GM12872 (cell line): ENCODE measurements at regions not wholly inside any gene's neighbourhood (a gene's known extent, or its start where the extent isn't known, plus 50 kb on each side); places are given as distances from the start of the nearest gene placed in this dataset.

Experiments
- CTCF ChIP-seq: IDR thresholded peaks from 3 replicates; pipeline ENCODE4 v1.5.1; 2011; ENCODE audit warnings: low read depth, mild to moderate bottlenecking, low read length, moderate library complexity; ENCODE audit not compliant: insufficient read depth

DNA sequence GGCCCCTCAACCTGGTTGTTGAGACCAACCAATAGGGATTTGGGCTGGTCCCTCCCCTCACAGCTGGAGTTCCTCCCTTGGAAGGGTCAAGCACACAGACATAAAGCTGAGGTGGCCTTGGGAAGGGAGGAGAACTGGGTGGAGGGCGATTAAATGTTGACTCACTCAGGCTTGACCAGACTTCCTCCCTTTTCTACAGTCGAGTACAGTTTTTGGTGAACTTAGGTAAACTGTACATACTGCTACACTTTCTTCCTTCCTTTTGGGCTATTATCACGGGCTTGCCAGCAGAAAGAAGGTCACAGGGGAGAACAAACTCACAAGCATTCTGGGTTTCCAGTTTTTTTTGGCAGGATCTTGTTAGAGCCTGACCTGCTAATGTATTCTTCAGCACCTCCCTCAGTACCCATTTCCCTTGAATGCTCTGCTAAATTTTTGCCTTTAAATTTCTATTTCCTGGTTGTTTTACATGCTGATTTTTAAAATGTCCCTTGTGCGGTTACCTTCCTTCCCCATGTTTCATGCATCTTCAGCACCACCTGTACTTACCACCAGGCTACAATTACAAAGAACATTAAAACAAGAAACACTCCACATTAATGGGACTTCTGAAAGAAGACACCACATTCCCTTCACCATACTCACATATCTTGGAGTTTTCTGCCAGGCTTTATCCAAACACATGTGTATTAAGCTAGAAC, 135.2 kb upstream of the RASGEF1B start:
- TF ChIP-seq CTCF = no peak

DNA sequence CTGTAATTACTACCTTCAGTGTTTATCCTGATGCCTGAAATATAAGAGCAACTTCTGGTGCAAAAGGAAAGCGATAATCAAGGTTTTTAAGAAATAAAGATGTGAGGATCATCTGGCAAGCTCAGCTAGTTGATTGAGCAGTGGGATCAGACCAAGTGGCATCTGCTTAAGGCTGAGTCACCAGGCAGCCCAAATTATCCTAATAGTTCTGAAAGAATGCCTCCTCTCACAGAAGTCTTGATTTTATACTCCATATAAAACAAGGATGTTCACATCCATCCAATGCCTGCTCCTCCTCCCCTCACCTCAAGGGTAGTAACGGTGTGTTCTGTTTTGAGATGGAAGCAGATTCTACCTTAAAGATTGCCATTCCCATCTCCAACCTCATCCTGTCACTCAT, 134.5 kb upstream of the RASGEF1B start:
- no peak for TF ChIP-seq CTCF

DNA sequence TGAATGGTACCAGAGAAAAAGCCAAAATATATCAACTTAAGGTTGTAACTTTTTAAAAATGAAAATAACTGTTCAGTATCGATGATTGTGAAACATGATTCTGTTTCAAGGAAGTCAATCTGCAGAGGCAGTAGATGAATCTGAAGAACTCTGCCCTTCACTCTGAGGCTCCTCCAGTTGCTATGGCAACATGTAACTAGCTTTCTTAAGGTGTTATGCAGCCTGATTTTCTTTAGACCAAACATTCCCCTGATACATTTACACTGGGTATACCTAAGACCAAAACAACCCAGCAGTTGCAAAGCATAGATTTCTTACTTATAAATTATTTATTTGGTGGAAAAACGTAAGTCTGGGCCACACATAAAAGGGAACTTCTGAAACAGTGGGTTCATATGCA, 133.6 kb upstream of the RASGEF1B start:
- no peak for TF ChIP-seq CTCF

DNA sequence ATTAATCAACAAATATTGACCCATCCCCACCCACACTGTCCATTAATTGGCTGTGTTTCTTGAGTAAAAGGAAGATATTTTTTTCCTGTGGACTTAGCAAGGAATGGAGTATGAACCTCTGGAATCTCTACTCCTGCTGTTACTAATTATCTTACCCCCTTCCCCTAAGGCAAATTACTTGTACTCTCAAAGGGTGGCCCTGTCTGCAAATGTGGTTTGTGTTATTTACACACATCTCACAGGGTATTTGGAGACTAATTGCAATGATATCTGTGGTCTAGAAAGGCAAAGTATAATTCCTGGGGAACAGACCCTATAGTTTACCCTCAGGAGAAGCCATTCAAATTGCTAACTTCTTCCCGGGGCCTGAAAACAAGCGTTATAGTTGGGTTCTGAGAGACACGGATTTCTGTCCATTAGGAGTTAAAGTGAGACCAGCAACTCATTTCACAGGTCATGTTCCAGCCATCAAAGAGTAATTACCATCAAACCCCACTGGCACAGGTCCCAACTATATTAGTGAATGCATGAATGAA, 133.0 kb upstream of the RASGEF1B start:
- no peak for TF ChIP-seq CTCF

DNA sequence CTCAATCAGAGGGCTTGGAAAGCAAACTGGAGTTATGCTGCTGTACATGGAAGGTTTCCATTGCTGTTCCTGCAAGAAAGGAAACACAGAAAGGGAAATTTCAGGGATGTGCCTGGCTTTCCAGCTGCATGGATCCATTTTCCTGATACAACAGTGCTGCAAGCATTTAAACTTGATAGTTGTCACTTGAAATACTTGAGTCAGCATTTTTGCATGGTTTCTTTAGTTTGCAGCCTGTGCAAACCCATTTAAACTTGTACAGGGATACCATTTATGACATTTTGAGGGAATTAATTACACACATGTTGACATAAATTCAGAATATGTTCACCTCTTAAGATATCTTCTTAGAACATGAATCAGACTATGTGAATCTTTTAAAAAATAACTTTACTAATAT, 131.1 kb upstream of the RASGEF1B start:
- no peak for TF ChIP-seq CTCF

GRCh38 chr4:81601358-81601694, 129.6 kb upstream of the RASGEF1B start:
- no peak for TF ChIP-seq CTCF

DNA sequence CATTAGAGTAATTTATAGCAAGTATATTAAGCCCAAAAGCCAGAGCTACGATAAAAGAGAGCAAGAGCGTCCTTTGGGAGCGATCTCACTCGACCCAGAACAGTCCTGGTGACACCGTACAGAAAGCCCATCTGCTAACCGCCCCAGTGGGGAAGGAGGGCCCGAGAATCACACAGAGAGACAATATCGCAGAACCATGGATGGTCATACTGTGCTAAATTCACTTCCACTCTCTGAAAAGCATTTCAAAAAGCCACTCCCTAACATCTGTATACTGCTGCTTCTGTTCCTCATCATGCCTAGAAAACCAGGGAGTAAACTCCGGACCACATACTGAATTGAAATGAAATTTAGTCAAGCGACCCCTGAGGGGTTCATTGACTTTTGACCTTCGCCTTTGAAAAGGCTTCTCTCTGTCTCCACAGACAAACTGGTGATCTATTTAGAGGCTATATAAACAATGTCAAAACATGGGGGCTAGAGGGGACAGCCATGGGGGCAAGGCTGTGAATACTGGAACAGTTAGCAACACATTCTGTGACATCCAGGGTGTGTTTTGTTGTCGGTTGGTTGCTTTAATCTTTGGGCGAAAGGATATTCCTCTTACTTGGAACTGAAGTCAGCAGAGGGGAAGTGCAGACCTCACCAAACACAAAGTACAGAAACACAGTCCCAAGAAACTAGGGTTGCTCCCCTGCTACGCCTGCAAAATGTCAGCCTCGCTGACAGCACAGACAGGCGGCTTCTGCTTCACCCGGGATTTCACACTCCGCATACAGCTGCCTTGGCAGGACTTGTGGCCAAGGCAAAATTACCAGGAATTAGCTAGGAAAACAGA, 129.0 kb upstream of the RASGEF1B start:
- no peak for TF ChIP-seq CTCF
